Hindlimb muscle (tissue), 1 donor: ENCODE measurements at regions not wholly inside any gene's neighbourhood (a gene's known extent, or its start where the extent isn't known, plus 50 kb on each side); places are given as distances from the start of the nearest gene placed in this dataset.

Source experiments
- DNase-seq: peaks from one replicate; pipeline ENCODE4 v3.0.0-alpha.2; 2013

DNA sequence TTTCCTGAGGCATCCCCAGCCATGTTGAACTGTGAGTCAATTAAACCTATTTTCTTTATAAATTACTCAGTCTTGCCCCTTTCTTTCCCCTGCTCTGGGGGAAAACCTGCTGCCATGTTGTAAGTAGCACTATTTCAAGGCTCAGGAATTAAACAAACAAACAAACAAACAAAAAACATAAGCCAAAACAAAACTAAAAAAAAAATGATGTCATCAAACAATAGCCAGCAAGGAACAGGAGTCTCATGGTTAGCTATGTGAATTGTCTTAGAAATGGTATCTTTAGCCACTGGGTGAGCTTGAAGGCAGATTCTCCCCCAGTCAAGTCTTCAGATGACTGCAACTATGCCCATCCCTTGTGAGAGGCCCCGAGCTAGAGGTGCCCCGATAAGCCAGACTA lies 823.4 kb upstream of the ZEB2 start:
- DNase-seq = no peak

DNA sequence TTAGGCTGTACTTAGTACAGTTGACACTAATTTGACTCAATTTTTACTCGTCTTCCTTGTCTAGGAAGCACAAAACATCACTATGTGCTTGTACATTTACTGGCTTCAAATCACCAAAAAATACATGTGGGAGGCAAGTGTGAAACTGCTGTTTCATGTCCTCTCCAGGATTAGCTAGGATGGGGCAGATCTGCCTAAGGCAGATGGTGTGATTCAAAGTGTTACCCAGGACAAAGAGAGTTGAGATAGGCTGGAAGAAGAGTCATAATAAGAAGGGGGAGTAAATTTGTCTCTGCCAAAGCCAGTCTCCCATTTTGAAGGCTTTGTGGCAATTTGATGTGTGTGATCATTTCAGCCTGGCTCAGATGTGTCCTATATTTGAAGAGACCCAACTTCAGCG lies 821.6 kb upstream of the ZEB2 start:
- no peak for DNase-seq

DNA sequence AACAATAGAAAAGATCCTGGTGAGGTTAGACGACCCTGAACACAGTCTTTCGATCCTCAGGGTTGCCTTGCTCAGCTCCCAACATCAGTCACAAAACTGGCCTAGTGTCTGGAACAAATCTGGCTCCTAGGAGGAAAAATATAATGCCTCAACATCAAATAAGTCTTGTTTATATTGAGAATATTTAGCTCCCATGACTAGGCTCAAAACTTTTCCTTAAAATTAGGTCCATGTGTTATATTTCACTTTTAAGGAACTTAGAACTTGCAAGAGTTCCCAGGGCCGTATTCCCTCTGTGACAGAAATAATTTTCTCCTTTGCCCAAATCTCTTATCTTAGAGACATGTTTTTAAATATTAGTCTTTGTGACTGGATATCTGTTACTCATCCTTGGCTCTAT lies 819.7 kb upstream of the ZEB2 start:
- DNase-seq = no peak

DNA sequence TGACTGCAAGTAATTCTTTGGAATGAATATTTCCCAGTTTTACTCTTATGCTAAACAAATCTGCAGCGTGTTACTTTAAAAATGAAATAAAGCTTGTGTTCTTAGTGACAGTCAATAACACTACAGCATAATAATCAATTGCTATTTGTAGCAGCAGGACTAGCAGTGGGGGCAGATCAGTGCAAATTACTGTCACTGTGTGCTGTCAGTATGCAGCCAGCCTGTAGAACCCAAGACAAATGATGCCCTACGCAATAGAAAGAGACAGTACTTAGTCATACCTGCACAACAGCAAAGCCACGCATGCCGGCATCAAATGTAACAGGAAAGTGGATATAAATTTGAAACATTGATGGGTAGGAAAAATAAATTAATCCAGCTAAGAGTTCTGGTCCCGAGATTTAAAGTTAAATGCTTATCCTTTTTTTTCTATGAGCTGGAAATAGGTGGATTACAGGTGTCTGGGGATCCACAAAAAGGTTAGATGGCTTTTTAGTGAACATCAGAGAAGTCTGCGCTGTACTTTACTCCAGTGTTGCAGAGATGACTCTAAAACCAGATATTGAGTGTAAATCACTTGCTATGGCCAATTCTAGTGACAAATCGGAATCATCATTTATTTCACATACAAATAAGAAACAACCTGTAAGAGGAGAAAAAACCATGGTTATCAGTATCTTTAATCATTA lies 812.4 kb upstream of the ZEB2 start:
- DNase-seq = no peak

DNA sequence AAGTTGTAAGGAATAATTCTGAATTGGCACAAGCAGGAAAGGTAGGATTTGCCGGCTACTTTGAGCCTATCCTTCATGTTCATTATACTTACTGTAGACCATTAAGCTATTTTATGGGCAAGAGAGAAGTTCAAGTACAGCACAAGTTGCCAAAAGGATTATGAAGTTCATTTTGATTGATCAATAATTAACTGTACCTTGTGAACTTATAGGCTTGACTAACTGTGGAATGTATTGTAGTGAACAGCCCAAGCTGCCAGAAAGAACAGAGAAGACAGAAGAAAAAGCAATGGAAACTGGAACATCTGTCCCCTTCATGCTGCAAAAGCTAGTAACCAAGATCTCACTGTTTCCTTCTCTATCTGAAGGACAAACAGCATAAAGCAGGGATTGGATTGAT lies 810.1 kb upstream of the ZEB2 start:
- DNase-seq = no peak

DNA sequence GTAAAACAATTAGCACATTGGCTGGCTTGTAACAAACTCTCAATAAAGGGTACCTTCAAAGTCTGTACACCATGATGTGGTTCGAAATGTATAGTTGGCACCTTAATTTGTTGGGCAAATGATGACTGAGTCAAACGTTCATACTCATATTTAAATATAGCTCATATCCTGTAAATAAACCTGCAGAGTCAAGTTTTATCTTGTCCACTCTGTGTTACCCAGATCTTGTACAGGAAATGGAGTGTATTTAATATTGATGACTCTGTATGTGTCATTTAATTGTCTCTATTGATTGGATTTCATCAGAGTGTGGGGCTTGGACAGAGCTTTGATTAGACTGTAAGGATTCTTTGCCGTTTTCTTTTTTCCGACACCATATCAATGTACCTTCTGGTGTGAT lies 805.6 kb upstream of the ZEB2 start:
- no peak for DNase-seq

DNA sequence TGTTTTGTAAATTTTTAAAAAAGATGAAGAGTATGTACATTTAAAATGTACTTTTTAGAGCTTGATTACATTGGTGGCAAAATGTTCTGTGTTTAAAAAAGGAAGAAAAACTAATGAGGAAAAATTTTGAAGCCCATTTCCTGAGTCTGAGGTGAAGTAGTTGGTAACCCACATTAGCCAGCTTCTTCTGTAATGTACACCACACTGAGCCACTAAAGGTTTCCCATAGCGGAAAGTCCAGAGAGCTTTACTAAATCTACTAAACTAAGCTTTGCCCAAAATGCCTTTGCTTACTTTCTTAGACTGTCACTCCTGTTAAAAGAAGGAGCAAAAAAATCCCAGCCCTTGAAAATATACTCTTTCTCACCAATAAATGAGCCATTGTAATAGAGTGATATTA lies 804.8 kb upstream of the ZEB2 start:
- no peak for DNase-seq

DNA sequence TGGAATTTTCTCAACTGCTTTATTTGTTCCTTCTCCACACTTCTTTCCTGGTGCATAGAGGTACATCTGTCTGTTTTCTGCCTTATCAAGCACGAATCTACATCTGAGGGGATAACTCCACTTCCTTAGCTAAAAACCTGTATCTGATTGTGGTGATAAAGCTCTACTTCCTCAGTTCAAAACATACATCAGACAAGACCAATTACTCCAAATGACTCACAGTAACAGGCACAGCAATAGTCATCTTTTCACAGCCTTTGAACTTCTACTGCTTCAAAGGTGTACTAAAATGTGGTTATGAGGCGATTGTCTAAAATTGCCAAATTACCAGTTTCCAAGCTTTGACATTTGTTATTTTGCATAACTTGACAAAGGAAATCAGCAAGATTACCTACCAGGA lies 803.6 kb upstream of the ZEB2 start:
- DNase-seq = no peak

DNA sequence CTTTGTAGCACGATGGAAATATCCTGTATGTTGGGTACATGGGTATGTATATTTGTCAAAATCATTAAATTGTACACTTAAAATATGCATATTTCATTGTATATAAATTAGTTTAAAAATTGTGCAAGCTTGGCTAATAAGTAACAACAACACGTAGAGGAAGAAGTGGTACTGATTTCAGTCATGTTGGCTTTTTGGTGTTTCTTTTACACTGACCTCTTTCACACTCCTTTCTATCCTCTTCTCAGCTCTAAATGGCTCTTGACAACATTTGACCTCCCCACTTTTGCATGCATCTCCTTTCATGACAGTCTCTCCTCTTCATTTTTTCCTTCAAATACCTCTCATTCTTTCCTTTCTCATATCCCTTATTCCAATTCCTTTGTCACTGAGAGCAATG lies 801.4 kb upstream of the ZEB2 start:
- DNase-seq = no peak

DNA sequence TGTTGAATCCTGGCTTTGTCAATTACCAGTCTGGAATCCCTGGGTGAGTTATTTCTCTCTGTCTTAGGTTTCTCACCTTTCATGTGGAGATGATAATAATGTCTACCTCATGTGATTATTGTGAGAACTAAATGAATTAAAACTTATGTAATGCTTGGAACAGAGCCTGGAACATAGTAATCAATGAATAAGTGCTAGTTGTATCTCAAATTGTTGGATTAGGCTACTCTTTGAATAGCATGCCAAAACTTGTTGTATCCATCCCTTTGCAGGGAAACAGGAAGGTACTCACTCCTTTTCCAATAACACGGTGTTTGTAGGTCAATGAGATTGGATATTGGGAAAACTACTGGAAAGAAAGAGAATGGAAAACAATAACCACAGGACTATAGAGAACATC lies 796.6 kb upstream of the ZEB2 start:
- DNase-seq = no peak

DNA sequence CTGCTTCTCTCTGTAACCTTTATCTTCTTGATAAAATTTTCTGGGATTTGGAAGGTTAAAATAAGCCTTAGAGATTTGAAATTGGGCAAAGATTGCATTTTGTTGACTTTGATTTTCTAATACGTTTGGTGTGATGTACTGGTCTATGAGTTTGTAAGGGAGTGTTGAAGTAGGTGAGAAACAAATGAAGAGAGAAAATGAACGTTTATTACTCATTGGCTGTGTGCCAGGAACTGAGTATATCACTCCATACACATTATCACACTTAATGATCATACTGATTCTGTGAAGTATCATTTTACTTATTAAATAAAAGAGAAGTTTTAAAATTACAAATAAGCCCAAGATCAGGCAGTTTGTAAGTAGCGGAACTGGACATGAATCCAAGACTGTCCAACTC lies 795.1 kb upstream of the ZEB2 start:
- no peak for DNase-seq

DNA sequence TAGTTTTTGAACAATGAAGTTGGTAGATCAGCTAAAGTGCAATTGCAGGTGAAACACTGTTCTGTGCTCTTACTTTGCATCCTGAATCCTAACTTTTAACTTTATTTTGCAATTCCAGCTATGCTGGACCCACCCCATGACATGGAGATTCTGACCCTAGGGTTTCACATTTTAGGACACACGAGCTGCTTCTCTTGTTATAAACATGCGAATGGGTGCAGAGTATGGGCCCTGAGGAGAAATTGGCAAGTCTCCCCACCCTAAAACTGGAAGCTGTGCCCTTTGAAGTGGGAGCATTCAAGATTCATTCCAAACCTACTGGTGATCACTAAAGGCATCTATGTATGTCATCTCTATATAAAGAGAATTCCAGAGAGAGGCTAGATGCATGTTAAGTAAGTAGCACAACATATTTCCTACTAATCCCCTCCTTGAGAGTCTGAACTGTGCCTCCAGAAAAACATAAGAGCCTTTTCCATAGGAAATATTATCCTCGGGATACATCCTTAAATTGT lies 794.3 kb upstream of the ZEB2 start:
- no peak for DNase-seq

DNA sequence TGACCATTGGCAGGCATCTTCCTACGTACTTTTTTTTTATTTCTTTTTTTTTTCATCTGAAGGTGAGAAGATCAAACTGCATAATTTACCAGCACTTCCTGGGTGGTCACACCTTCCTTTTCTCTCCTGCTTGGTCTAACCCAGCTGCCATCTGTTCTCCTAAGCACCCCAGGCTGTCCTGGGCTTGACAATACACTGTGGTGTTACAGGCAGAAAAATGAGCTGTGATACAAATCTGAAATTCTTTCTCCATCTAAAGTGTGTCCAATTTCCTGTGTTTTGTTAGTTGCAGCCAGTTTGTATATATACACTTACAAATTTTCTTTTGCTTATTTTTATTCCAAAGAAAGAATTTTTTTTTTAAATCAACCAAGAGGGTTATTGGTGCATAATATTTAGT lies 786.0 kb upstream of the ZEB2 start:
- DNase-seq = no peak

DNA sequence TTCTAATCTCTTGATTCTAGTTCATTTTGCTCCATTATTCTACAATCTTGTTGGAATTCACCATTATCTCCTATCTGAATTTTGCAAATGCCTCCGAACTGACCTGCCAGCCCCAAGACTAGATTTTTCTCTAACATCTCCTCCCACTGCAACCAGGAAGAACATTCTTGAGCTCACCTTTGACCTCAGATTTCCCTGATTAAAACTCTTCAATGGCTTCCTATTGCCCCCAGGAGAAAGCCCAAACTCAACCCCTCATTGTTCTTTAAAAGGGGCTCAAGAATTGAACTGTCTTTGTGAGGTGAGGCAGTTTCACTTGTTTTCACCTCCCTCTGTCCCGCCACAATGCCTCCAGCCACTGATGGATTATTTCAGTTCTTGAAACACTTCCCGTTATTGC lies 784.6 kb upstream of the ZEB2 start:
- DNase-seq = no peak

DNA sequence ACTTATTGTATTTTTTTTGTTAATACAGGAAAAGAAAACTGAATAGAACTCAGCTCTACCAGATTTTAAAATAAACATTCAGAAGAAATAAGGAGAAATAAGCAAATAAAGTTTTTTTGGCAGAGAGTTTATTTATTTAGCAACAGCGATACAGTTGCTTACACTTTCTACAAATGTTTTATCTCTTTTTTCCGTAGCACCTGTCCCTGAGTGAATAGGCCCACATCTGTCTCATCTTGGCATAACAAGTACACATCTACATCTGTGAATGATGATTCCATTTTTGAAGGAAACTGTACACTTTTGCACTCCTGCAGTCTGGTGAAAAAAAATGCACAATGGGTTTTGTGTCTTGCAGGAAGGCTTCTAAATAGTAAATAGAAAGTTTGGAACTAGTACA lies 783.6 kb upstream of the ZEB2 start:
- DNase-seq = peak; percentile 44

DNA sequence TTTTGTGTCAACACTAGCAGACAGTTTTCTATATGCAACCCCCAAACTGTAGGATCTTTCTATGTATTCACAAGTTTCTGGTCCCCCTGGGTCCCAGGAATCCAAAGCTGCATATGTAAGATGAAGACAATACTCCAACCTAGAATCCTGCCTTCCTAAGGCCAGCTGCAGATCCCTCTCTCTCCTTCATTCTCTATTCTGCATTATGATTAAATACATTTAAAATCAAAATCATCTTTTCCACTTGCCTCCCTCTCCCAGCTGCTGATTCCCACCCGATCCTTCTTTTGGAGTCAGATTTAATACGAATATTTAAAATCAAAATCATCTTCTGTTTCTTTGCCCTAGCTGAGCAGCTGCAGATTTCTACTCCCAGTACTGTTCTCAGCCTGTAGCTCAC lies 783.0 kb upstream of the ZEB2 start:
- DNase-seq = peak; percentile 56

DNA sequence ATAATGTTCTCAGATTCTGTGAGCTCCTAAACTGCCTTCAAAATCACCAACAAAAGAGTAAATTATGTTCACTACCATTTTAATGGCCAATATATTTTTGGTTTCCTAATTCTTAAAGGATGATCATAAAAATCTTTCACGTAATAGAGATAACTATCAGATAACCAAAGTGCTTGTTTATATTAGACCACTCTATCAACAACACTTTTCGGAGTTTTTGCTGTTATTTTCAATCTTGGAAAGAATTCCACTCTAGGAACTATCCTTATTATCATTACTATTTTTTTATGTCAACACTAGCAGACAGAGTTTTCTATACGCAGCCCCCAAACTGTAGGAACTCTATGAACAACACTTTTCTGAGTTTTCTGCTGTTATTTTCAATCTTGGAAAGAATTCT lies 782.5 kb upstream of the ZEB2 start:
- DNase-seq = no peak

DNA sequence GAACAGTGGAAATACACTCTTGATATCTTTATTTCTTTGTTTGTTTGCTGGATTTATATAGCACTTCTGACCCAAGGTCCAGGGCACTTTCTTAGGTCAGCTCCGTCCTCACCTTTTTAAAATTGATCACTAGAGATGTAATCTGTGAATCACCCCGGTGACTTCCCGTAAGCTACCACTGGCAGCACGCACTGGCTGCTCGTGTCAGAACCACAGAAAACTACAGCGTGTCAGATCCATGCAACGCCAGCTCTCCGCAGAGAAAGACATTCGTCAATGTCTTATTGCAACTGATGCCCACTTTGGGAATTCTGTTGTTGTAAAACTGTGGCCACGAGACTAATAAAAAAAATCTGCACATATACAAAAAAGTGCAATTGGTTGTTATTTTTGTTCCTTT lies 779.4 kb upstream of the ZEB2 start:
- no peak for DNase-seq

DNA sequence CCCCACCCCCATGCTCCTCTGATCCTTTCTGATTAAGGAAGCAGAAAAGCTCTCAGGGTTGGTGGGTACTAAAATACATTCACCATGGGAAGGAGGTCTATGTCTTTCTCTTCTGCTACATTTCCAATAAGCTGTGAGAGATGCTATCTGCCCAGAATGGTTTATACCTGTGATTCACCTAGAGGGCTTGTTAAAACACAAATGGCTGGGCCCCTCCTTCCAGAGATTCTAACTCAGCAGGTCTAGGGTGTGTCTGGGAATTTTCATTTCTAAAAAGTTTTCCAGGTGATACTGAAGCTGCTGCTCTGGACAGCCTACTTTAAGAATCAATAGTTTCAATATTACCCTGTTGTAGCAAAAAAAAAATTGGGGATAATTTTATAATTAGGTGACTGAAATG lies 772.2 kb upstream of the ZEB2 start:
- DNase-seq = no peak

DNA sequence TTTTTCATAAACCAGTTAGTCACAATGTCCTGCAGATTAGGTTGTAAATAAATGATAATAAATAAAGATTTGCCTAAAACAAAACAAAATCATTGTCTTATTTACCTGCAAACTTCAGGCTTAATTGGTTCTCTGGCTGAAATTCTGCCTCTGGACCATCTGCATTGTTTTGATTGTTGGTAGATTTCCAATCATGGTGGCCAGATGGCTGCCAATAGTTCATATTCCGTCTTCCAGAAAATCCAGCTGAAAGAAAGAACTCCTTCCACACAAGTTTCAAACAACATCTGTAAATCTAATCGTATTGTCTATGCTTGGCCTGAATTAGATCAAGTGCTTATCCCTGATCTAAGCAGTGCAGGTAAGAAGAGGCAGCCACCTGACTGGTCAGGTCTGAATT lies 771.1 kb upstream of the ZEB2 start:
- DNase-seq = no peak

DNA sequence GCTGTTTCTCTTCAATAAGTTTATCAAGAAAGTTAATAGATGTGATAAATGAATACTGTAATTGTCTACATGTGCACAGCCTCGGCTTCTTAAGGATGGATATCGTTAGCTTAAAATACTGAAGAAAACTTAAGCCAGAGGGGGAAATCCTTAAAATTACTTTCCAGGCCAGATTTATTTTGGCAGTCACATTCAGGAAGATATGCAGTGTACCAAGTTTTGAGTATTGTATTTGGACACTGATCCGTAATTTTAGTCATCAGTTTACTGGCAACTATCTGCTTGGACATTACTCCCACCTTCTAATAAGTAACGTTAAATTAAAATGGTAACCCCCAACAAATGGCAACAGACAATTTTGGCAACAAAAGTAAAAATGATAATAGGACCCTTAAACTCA lies 770.0 kb upstream of the ZEB2 start:
- DNase-seq = no peak

DNA sequence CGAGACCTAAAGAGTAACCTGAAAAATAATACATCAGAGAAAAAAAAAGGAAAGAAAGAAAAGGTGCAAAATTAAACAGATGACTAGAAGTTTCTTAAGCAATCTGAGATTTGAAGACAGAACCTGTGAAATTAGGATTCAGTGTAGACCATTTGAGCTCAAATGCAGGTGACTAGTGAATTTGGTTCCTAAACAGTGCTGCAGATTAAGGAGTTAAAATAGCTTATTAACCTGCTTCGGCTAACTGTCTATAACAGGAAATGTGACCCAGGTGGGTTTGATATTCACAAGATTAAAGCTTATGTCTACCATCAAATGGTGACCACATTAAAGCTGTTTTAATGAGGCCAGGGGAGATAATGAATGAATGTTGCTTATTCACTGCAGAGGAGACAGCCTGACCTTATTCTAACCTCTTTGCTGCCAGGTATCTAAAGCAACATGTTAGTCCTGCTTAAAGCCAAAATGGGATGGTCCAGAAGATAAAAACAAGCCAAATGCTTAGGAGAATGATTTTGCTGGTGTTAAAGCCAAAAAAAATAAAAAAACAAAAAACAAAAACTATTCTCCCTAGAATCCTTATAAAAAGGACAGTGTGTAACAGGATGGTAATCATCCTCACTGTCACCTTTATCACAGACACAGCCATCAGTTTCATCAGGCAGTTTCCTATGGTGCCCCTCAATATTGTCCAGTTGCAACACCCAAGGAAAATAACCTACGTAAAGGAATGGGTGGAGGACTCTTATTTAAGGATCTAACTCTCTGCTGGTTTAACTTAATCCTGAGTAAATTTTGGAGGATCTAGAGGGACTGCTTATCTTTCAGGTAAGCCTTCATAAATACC lies 769.0 kb upstream of the ZEB2 start:
- DNase-seq = no peak

DNA sequence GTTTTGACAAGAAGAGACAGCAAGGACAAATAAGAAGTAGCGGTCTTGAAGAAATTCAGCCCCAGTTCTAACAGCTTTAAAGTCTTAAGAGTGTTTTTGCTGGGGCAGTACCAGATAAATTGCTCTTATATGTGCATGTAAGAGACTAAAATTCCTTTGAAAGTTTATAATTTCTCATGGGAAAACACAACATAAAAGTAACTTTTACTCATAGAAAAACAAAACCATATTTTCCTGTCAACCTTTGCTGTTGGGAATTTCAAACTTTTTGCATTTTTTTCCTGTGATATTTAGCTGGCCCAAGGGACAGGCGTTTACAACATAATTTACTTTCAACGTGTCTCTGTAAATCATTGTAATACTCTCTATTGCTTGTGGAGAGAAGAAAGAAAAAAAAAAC lies 767.8 kb upstream of the ZEB2 start:
- DNase-seq = peak; percentile 31

DNA sequence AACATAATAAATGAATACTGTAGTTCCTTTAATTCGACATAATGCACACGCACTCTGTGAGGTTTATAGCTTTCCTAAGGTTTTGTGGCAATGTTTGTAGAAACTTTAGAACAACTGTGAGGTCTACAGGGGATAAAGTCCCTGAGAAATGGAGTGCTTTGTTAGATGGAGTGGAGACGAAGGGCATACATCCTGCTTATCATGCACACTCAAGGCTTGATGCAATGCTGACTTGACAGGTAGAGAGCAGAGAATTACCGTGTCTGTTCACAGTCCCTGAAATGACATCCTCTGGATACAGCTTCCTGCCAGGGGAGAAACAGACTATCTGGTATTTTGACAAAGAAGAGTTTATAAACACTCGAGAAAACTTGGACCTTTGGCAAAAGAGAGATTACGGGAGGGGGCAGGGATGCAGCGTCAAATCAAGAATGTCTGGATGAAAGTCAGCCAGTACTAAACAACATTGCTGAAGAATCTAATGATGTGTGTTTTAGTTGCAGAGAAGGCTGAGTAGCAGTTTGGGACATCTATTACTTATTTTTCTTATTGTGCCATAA lies 766.9 kb upstream of the ZEB2 start:
- peak; percentile 26 for DNase-seq
